ENCODE measurements at regions not wholly inside any gene's neighbourhood (a gene's known extent, or its start where the extent isn't known, plus 50 kb on each side); places are given as distances from the start of the nearest gene placed in this dataset.

DNA sequence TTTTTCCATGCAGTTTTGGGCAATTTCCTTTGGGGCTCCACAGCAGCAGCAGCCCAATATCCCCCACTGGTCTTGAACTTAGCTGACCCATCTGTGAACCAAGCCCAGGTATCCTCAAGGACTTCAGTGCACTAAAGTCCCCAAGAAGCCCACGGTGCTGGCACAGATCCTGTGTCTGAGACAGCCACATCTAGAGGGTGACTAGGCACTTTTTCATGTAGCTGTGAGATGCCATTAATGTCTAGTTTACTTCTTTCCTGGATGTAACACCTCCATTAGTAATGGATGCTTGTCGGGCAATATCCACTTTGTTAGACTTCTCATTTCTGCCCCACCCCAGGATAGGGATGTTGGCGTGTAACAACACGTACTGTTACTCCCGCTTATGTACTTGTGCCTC is 117.9 kb downstream of the GPCPD1 start:
- TF ChIP-seq, protein P1, sequence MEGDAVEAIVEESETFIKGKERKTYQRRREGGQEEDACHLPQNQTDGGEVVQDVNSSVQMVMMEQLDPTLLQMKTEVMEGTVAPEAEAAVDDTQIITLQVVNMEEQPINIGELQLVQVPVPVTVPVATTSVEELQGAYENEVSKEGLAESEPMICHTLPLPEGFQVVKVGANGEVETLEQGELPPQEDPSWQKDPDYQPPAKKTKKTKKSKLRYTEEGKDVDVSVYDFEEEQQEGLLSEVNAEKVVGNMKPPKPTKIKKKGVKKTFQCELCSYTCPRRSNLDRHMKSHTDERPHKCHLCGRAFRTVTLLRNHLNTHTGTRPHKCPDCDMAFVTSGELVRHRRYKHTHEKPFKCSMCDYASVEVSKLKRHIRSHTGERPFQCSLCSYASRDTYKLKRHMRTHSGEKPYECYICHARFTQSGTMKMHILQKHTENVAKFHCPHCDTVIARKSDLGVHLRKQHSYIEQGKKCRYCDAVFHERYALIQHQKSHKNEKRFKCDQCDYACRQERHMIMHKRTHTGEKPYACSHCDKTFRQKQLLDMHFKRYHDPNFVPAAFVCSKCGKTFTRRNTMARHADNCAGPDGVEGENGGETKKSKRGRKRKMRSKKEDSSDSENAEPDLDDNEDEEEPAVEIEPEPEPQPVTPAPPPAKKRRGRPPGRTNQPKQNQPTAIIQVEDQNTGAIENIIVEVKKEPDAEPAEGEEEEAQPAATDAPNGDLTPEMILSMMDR (IDR thresholded peaks at IDR 0.05; ENCODE audit: low read depth, low read length, missing control alignments): no peak

DNA sequence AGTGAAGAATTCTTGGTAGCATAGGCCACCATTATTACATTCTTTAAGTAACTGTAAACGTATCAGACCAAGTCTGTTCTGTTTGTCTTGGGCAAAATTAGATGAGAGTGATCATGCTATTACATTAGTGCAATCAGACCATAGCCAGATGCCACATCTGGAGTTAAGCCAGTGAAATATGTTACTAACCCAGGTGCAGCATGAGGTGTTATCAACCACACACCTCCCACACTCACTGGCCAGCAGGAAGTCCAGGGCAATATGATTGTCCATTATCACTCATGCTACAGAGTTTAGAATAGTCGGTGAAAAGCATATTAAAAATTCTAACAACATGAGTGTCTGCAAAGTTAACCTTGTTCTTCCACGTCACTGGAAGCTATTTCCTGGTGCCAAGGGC is 119.4 kb downstream of the GPCPD1 start:
- TF ChIP-seq, protein P1 (IDR thresholded peaks at IDR 0.05; ENCODE audit: low read depth, low read length, missing control alignments): no peak
- no peak overlapping the region for H3K4me3 ChIP-seq (ENCODE audit: low read depth, low read length)
- DNase-seq (ENCODE audit: low read depth): no peak

More for the DNA sequence above, 117.9 kb downstream of the GPCPD1 start:
- H3K4me3 ChIP-seq (ENCODE audit: low read depth, low read length): no peak overlapping the region
- no peak for DNase-seq (ENCODE audit: low read depth)

DNA sequence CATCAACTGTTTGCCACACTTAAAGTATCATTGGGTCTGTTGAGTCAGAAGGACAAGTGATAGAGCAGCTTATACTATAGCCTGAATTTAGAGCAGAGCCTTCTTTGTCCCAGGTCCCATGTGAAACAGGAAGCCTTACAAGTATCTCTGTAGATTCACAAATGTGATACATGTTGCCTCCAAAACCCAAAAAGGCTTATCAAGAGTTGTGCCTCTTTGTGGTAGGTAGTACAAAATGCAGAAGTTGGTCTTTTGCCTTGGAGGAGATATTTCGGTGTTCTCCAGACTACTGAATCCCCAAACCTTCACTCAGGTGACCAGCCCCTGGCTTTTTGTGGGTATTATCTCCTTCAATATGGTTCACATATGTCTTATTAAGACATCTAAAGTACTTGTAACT is 121.2 kb downstream of the GPCPD1 start:
- DNase-seq (ENCODE audit: low read depth): no peak
- TF ChIP-seq, protein P1 (IDR thresholded peaks at IDR 0.05; ENCODE audit: low read depth, low read length, missing control alignments): no peak
- H3K4me3 ChIP-seq (ENCODE audit: low read depth, low read length): no peak overlapping the region

DNA sequence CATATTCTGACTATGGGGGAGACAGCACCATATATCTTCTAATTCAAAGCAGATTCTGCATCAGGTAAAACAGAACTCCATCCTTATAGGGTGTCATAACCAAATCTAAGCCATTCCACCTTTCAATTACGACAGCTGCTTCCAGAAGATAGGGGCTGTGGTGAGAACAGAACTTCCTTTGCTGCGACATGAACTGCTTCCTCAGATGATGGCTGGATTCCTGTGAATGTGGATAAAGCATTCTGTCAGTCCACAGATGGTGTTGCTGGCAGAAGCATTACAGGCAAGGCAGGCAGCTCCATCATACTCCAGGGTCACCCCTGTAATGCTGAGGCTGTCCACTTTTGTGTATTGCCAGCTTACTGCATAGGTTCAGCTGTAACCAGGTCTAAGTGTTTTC is 122.0 kb downstream of the GPCPD1 start:
- H3K4me3 ChIP-seq (ENCODE audit: low read depth, low read length): no peak overlapping the region
- no peak for DNase-seq (ENCODE audit: low read depth)
- TF ChIP-seq, protein P1 (IDR thresholded peaks at IDR 0.05; ENCODE audit: low read depth, low read length, missing control alignments): no peak

DNA sequence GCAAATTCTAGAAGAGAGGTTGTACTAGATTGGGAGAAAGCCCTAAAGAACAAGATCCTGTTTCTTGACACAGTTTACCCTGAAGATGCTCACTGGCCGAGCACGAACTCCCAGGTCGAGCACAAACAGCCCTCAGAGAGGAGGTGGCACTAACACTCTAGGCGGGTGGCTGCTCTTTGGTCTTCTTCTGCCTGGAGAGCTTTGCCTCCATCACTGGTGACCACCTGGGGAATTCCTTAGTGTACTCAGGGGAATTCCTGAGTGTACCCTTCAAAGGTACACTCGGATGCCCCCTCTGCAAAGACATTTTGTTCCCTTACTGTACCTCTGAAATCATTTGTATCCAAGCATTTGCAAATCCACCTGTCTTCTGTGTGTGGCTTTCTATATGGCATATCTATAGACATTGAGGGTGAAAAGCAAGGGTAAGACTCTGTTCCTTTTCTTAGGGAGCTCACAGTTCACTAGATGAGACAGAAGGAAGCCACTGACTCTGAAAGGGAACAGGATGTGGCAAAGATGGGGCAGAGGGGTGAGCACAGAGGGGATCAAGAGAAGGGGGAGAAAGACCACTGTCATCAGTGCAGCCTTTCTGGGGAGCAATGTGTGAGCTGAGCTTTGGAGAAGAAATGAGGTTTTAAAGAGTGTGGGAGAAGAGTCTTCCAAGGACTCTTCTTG is 124.3 kb downstream of the GPCPD1 start:
- TF ChIP-seq, protein P1 (IDR thresholded peaks at IDR 0.05; ENCODE audit: low read depth, low read length, missing control alignments): no peak
- no peak overlapping the region for H3K4me3 ChIP-seq (ENCODE audit: low read depth, low read length)
- DNase-seq (ENCODE audit: low read depth): no peak

DNA sequence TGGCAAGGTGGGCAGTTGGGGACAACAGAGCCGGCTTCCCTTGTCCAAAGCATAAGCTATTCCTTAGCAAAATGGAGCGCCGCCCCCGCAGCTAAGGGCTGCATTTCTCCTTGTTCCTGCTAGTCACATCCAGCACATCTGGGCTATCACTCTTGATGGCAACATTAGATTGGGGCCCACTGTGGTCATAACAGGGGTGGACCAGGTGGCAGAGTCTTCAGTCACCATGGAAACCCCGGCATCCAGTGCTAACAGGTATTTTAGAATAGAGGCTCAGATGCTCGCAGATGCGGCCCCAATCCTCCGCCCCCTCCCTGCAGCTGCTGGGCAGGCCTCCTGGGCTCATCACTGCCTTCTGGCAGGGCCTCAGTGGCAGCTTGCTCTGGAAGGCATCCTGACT is 125.9 kb downstream of the GPCPD1 start:
- H3K4me3 ChIP-seq (ENCODE audit: low read depth, low read length): no peak overlapping the region
- no peak for DNase-seq (ENCODE audit: low read depth)
- TF ChIP-seq, protein P1 (IDR thresholded peaks at IDR 0.05; ENCODE audit: low read depth, low read length, missing control alignments): no peak

DNA sequence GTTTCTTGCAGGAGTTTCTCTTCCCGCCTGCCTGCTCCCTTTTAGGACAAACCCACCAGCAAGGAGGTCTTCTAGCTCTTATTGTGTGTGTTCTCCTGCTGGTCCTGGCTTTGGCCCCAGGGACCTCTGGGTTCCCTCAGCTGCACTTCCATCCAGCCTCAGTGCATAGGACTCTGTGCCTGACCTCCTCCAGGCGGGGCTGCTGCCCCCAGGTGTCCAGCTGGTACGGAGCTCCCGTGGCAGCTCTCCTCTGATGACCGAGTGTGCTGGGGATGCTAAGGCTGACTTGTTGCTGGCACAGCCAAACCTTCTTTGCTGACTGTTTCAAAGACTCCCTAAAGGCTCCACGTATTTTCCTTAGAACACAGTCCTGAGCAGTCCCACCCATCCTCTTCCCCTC is 126.5 kb downstream of the GPCPD1 start:
- H3K4me3 ChIP-seq (ENCODE audit: low read depth, low read length): no peak overlapping the region
- TF ChIP-seq, protein P1 (IDR thresholded peaks at IDR 0.05; ENCODE audit: low read depth, low read length, missing control alignments): no peak
- DNase-seq (ENCODE audit: low read depth): no peak
